ENCODE measurements at regions not wholly inside any gene's neighbourhood (a gene's known extent, or its start where the extent isn't known, plus 50 kb on each side); places are given as distances from the start of the nearest gene placed in this dataset.
A peak's percentile ranks its signal among the peaks of the same experiment; 100 is the strongest.
"Not testable (repeated sequence)": the region's sequence is repeated elsewhere in the genome, so short reads cannot be mapped to it uniquely, and the experiment has no call there.

GRCh38 chr21:31819692-31820091, 53.1 kb upstream of the HUNK start:
- DNase-seq, result not testable (repeated sequence)

DNA sequence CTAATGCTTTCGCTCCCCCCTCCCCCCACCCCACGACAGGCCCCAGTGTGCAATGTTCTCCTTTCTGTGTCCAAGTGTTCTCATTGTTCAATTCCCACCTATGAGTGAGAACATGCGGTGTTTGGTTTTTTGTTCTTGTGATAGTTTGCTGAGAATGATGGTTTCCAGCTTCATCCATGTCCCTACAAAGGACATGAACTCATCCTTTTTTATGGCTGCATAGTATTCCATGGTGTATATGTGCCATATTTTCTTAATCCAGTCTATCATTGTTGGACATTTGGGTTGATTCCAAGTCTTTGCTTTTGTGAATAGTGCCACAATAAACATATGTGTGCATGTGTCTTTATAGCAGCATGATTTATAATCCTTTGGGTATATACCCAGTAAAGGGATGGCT, 58.5 kb upstream of the HUNK start:
- DNase-seq, result not testable (repeated sequence)

GRCh38 chr21:31813862-31814261, 59.0 kb upstream of the HUNK start:
- DNase-seq, result no peak

GRCh38 chr21:31804008-31804394, 68.8 kb upstream of the HUNK start:
- DNase-seq, result no peak

DNA sequence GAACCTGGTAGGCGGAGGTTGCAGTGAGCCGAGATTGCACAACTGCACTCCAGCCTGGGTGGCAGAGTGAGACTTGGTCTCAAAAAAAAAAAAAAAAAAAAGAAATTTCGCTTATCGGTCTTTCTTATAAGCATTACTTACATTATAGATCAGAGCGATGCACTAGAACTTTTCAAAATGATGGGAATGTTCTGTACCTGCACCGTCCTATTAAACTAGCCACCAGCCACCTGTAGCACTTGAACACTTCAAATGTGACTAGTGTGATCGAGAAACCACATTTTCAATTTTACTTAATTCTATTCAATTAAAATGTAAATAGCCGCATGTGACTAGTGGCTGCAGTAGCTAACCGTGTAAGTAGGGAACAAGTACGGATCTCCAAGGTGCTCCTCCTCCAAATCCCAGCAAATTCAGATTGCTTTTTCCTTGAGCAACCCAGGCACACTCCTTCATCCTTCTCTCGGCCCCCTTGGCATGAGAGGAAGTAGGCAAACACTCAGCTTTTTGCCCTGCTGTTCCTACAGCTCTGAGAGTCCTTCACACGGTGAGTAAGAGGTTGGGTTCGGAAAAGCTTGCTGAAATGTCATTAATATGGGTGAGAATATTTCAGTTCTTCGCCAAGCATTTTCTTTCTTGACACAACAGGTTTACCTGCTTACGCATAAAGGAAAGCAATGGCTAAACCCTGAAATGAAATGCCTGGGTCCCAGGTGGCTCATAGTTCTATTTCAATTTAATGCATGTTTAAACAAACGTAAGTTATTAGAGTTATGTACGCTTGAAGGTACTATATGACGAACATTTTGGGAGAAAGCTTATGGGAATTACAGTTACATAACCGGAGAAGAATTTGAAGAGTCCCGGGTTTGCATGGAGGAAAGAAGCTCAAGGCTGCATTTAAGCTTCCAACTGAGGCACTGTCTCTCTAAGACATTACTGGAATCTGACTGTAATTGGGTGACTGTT, 69.5 kb upstream of the HUNK start:
- DNase-seq, result no peak

DNA sequence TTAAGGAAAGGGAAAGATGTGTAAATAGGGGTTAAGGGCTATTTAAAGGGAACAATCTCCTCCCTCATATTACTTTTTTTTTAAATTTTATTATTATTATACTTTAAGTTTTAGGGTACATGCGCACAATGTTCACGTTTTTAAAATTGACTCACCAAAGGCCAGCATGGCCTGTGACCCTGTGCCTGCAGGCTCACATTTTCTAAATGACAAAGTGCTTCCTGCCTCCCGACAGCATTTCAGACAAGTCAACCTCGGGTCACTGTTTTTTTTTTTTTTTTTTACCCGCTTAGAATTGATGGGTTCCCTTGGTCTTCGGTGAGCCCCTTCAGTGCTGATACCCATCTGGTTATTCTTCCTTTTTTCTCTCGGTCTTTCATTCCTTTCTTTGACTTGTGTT, 70.4 kb upstream of the SCAF4 start:
- no peak for DNase-seq

- DNase-seq, result no peak
These were observed 69.8 kb upstream of the SCAF4 start for GRCh38 chr21:31801551-31802219.

DNA sequence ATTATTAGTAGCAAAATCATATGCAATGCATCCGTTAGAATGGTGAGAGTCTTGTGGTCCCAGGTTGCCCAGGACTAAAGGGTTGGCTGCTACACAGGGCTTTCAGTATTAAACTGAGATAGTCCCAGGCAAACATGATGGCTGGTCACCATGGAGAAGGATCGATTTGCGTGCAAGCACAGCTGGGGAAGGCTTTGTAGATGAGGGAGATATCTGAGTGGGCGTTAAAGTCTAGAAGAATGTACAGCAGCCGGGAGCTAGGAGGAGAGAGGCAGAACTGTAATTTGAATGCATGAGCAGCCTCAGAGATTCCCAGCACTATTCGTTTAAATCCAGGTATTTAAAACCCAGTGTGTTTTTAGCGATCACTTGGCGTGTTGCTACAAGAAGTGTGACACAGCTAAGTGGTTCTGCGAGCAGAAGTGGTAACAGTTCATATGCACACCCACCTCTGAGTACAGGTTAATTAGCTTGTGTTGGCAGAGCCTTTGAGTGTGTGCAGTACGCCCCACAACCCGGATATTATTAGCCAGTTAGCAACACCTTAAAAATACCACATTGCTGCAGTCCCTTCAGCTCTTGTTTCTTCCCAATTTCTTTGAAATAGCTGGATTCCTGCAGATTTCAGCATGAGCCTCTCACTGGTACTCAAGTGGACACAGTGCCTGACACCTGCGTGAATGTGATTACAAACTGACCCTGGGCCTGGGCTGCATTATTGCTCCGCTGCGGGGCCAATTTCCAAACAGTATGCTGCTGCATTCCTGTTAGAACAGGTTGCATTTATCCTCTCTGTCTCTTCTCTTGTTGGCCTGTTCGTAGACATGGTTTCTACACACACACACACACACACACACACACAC, 67.2 kb upstream of the SCAF4 start:
- no peak for DNase-seq

DNA sequence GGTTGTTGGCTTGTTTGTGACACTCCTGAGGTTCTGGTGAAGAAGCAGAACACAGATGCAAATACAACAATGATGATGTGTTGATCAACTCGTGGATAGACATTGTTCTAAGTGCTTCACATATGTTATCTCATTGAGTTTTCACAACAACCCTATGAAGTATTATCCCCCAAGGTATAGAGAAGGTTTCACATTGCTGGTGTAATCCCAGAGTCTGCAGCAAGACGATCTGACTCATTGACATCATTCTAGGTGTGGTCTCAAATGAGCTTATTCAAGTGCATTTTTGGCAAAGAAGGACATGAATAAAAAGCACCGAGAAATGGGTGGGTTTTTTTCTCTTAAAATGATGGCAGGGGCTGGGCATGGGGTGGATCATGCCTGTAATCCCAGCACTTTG, 64.1 kb upstream of the SCAF4 start:
- no peak for DNase-seq

DNA sequence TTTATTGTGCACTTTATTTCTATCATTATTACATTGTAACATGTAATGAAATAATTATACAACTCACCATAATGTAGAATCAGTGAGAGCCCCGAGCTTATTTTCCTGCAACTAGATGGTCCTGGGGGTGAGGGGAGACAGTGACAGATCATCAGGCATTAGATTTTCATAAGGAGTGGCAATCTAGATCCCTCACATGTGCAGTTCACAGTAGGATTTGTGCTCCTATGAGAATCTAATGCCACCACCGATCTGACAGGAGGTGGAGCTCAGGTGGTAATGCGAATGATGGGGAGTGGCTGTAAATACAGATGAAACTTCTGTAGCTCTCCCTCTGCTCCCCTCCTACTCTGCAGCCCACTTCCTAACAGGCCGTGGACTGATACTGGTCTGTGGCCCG, 58.5 kb upstream of the SCAF4 start:
- not testable (repeated sequence) for DNase-seq

DNA sequence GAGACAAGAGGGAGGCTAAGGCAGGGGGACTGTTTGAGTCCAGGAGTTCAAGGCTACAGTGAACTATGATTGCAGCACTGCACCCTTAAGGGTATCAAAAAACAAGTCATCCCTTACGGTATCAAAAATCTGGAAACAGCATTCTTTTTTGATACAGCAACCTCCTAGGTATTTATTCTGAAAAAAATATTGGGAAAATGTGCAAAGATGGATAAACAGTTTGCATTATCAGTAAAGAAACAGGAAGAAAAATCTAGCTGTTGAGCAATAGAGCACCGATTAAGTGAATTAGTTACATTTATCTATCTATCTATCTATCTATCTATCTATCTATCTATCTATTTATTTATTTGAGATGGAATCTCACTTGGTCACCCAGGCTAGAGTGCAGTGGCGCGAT, 56.7 kb upstream of the SCAF4 start:
- no peak for DNase-seq

DNA sequence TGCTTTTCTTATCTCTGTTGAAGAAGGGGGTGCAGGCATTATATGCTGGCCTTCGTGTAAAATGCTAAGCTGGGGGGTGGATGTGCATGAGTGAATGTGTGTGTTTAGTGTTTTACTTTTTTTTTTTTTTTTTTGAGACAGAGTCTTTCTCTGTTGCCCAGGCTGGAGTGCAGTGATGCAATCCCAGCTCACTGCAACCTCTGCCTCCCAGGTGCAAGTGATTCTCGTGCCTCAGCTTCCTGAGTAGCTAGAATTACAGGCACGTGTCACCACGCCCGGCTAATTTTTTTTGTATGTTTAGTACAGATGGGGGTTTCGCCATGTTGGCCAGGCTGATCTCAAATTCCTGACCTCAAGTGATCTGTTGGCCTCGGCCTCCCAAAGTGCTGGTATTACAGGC, 55.8 kb upstream of the SCAF4 start:
- not testable (repeated sequence) for DNase-seq

GRCh38 chr21:31786164-31786920, 54.4 kb upstream of the SCAF4 start:
- no peak for DNase-seq

- peak; percentile 26 for DNase-seq
These were observed 53.6 kb upstream of the SCAF4 start for GRCh38 chr21:31785237-31786163.

DNA sequence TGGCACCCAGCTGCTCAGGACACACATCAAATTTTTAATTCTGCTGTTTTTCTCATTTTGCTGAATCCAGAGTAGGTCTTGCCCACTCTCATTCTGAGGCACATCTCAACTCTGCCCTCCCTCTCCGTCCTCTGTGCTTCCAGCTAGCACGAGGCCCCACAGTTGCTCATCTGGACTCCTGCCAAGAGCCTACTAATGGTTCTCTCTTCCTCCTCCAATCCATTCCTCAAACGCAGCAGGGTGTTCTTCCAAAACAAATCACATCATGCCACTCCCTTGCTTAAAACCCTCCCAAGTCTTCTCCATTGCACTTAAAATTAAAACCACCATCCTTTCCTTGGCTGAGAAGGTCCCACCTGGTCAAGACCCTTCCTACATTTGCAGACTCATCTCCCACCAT, 49.8 kb upstream of the SCAF4 start:
- peak; percentile 34 for DNase-seq
